ENCODE measurements at regions not wholly inside any gene's neighbourhood (a gene's known extent, or its start where the extent isn't known, plus 50 kb on each side); places are given as distances from the start of the nearest gene placed in this dataset.

DNA sequence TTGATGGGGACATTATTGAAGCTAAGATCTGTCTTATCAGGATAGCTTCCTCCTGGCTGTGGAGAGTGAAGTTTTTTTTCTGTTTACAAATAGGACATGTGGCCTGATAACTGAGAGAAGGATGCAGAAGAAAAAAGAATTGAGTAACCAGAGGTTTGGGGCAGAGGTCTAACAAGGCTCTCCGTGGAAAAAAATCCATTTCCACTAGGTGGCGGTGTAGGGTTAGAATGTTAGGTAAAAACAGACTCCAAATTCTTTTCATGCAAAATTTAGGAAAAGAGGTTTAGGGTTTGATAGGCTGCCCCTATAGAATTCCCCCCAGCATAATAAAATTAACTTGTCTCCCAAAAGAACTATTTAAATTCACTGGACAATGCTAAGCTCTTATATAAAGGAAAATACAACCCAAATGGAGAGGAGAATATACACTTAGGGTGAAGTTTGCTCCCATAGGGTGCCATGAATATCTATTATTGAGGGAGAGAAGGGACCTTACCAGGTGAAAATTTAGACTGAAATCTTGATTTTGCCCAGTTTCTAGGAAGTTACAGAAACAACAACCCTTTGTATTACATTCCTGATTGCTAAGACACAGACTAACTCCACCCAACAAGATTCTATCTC is 1560.4 kb downstream of the OTOL1 start:
- DNase-seq: no peak

DNA sequence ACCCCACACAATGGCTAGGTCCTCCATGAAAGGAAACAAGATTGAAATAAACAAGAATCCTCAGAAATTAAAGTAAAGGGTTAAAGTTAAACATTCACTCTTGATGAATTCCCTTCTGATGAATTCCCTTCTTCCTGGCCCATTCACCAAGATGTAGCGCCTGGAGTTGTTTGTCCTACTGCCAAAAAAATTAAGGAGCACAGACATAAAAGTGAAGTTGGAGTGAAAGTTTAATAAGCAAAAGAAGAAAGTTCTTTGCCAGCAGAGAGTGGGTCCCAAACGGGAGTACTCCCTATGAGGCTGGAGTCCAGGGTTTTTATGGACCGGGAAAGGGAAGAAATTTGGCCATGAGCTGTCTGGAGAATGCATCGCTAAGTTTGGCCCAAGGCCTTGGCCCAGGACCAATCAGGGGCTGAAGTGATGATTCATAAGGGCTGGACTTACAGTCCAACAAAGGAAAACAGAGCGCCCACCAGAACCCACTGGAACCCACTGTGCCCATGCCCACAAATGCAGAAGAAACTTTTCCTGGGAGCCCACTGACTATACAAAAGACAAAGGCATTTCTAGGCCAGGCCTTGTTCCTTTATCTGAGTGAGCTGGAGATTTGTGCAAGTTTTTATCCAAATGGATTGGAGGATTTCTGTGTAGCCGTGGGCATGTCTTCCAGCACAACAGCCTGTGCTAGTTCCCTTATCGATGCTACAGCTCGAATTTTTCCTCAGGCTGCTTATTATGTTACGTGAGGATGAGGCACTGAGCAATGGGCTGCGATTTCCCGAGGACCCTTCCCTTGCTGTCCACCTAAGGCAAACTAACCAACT is 1561.6 kb downstream of the OTOL1 start:
- peak; percentile 50 for DNase-seq

DNA sequence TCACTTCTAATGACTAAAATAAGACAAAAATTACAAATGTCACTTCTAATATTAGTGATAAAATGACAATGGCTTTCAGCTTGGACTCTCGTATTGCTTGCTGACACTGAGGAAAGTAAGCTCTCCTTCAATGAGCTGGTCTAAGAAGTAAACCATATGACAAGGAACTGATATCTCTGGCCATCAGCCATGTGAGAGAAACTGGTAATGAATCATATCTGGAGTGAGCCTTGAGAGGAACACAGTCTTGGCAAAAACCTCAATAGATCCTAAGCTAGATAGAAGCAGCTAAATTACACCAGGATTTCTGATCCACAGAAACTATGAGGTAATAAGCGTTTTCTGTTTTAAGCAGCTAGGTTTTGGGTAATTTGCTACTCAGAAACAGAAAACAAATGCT is 1575.1 kb downstream of the OTOL1 start:
- DNase-seq: no peak
